CD8-positive, alpha-beta memory T cell (primary cell): ENCODE measurements at regions not wholly inside any gene's neighbourhood (a gene's known extent, or its start where the extent isn't known, plus 50 kb on each side); places are given as distances from the start of the nearest gene placed in this dataset.
"Not testable (repeated sequence)": the region's sequence is repeated elsewhere in the genome, so short reads cannot be mapped to it uniquely, and the experiment has no call there.

Experiments used
- CTCF ChIA-PET: fragments of 350-600 bp; sonication (Branson Sonifier 250); formaldehyde crosslinking; loops from one replicate; lab custom pipeline; 2021; ENCODE audit warnings: antibody characterized with exemption; lab: Charles Lee
- POLR2A ChIA-PET: fragments of 350-600 bp; sonication (Branson Sonifier 250); formaldehyde crosslinking; loops from one replicate; lab custom pipeline; 2021; ENCODE audit warnings: antibody characterized with exemption; lab: Charles Lee
- DNase-seq, 5 donors: peaks; one replicate each; pipeline versions ENCODE4 v3.0.0 to v3.0.0-alpha.2; 2020 to 2022; ENCODE audit warnings: mixed read lengths in 1 of 5
- H3K27ac ChIP-seq: one replicate; pipeline ENCODE4 v1.7.0; 2013; ENCODE audit warnings: low read depth, mild to moderate bottlenecking, low read length, moderate library complexity
- H3K27me3 ChIP-seq: 2 replicates; pipeline ENCODE4 v1.7.0; 2013; ENCODE audit warnings: low read length, mild to moderate bottlenecking; ENCODE audit not compliant: insufficient read depth, poor library complexity, severe bottlenecking
- H3K36me3 ChIP-seq: 2 replicates; pipeline ENCODE4 v1.7.0; 2013; ENCODE audit warnings: mild to moderate bottlenecking, low read length, moderate library complexity; ENCODE audit not compliant: insufficient read depth
- H3K4me1 ChIP-seq: 2 replicates; pipeline ENCODE4 v1.7.0; 2013; ENCODE audit warnings: mild to moderate bottlenecking, low read length, moderate library complexity; ENCODE audit not compliant: insufficient read depth
- H3K4me3 ChIP-seq: 2 replicates; pipeline ENCODE4 v1.7.0; 2013; ENCODE audit warnings: mild to moderate bottlenecking, low read length
- H3K9me3 ChIP-seq: 2 replicates; pipeline ENCODE4 v1.7.0; 2013; ENCODE audit warnings: mild to moderate bottlenecking, low read length
- H3K27ac Mint-ChIP-seq, 8 donors: one replicate each; pipeline ENCODE4 v1.8.0; 2020 to 2021; ENCODE audit warnings: mixed read lengths in 8 of 8, mild to moderate bottlenecking in 6 of 8, inconsistent platforms in 3 of 8, moderate library complexity in 3 of 8
- H3K27me3 Mint-ChIP-seq, 2 donors: one replicate each; pipeline ENCODE4 v1.8.0; 2020 to 2021; ENCODE audit warnings: mixed read lengths in 2 of 2, mild to moderate bottlenecking in 1 of 2, moderate library complexity in 1 of 2
- H3K36me3 Mint-ChIP-seq, 3 donors: one replicate each; pipeline ENCODE4 v1.8.0; 2020 to 2021; ENCODE audit warnings: mixed read lengths in 3 of 3, inconsistent platforms in 1 of 3, mild to moderate bottlenecking in 1 of 3
- H3K4me1 Mint-ChIP-seq, 3 donors: one replicate each; pipeline ENCODE4 v1.8.0; 2020 to 2021; ENCODE audit warnings: mixed read lengths in 3 of 3, inconsistent platforms in 1 of 3, mild to moderate bottlenecking in 1 of 3
- H3K4me3 Mint-ChIP-seq, 7 donors: one replicate each; pipeline ENCODE4 v1.8.0; 2020 to 2021; ENCODE audit warnings: mixed read lengths in 7 of 7, mild to moderate bottlenecking in 6 of 7, moderate library complexity in 4 of 7, inconsistent platforms in 2 of 7
- H3K9me3 Mint-ChIP-seq, 5 donors: one replicate each; pipeline ENCODE4 v1.8.0; 2020 to 2022; ENCODE audit warnings: mixed read lengths in 5 of 5, mild to moderate bottlenecking in 3 of 5, moderate library complexity in 2 of 5, inconsistent platforms in 1 of 5

- H3K36me3 ChIP-seq, H3K27ac Mint-ChIP-seq, POLR2A ChIA-PET, H3K9me3 Mint-ChIP-seq, H3K4me3 ChIP-seq, DNase-seq, H3K9me3 ChIP-seq, H3K27ac ChIP-seq, H3K4me3 Mint-ChIP-seq, H3K27me3 Mint-ChIP-seq, H3K27me3 ChIP-seq, H3K4me1 ChIP-seq: not testable (repeated sequence)
- H3K36me3 Mint-ChIP-seq: peaks cover 9 to 71% (median 24%) of the 10 kb centered on the region in 3 donors
- CTCF ChIA-PET: interaction anchor here (2.1 to 4.0 kb wide), 2 partner anchors 25 to 240 kb away, joined by 4 to 18 read pairs; no protein-coding TSS in a partner anchor
- peaks cover 9 to 13% (median 12%) of the 10 kb centered on the region in 3 donors for H3K4me1 Mint-ChIP-seq
Observed at GRCh38 chr5:1619531-1619930, 95.8 kb upstream of the LPCAT1 start.

- H3K9me3 Mint-ChIP-seq, H3K9me3 ChIP-seq, DNase-seq, H3K27ac Mint-ChIP-seq, H3K4me1 Mint-ChIP-seq, H3K36me3 ChIP-seq, H3K4me3 ChIP-seq, H3K27ac ChIP-seq, POLR2A ChIA-PET, H3K4me1 ChIP-seq, H3K27me3 Mint-ChIP-seq, H3K4me3 Mint-ChIP-seq, H3K27me3 ChIP-seq: not testable (repeated sequence)
- peaks cover 9 to 65% (median 17%) of the 10 kb centered on the region in 3 donors for H3K36me3 Mint-ChIP-seq
- CTCF ChIA-PET: interaction anchor here (0.8 to 1.2 kb wide), 2 partner anchors 26 to 58 kb away, joined by 3 read pairs; no protein-coding TSS in a partner anchor
Observed at GRCh38 chr5:1618296-1618865, 94.6 kb upstream of the LPCAT1 start.

GRCh38 chr5:1617236-1617755 lies 93.5 kb upstream of the LPCAT1 start:
- CTCF ChIA-PET: interaction anchor here (1.2 kb wide), 1 partner anchor 27 kb away, joined by 3 read pairs; no protein-coding TSS in a partner anchor
- H3K4me3 Mint-ChIP-seq, H3K27ac Mint-ChIP-seq, H3K9me3 Mint-ChIP-seq, POLR2A ChIA-PET, H3K27ac ChIP-seq, H3K27me3 Mint-ChIP-seq, H3K4me1 ChIP-seq, H3K4me1 Mint-ChIP-seq, H3K27me3 ChIP-seq, H3K9me3 ChIP-seq, H3K4me3 ChIP-seq, DNase-seq, H3K36me3 ChIP-seq: not testable (repeated sequence)
- H3K36me3 Mint-ChIP-seq: peaks cover 15 to 67% (median 23%) of the 10 kb centered on the region in 3 donors

- POLR2A ChIA-PET: not testable (repeated sequence)
Observed at GRCh38 chr5:1613515-1613914, 89.8 kb upstream of the LPCAT1 start.

DNA sequence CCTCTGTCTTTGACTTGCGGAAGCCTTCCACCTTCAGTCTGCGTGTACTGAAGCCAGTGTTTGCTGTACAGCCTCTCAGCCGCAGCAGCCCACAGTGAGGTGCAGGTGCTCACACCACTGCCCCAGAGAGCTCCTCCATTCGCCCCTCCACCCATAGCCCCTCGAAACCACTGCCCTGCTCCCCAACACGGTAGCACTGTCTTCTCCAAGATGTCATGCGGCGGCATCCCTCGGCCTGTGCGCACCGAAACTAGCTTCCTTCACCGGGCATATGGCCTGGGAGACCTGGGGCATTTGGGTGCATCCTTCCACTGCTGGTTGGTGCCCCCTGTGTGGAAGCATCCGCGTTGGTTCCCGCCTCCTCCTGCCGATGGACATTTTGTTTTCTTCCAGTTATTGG lies 86.8 kb upstream of the LPCAT1 start:
- peaks cover 15 to 26% (median 18%) of the 10 kb centered on the region in 3 donors for H3K4me1 Mint-ChIP-seq
- H3K4me3 Mint-ChIP-seq, H3K27me3 Mint-ChIP-seq, H3K27ac ChIP-seq, H3K4me1 ChIP-seq, POLR2A ChIA-PET, H3K36me3 ChIP-seq, DNase-seq, H3K9me3 ChIP-seq, H3K4me3 ChIP-seq, H3K27ac Mint-ChIP-seq, H3K9me3 Mint-ChIP-seq, CTCF ChIA-PET, H3K27me3 ChIP-seq: not testable (repeated sequence)
- H3K36me3 Mint-ChIP-seq: peaks cover 6 to 24% (median 10%) of the 10 kb centered on the region in 3 donors

More at GRCh38 chr5:1613515-1613914, 89.8 kb upstream of the LPCAT1 start:
- H3K27ac ChIP-seq, H3K4me3 Mint-ChIP-seq, H3K27me3 ChIP-seq, H3K9me3 ChIP-seq, H3K9me3 Mint-ChIP-seq, H3K27me3 Mint-ChIP-seq, H3K4me3 ChIP-seq, CTCF ChIA-PET, H3K36me3 ChIP-seq, DNase-seq, H3K4me1 ChIP-seq, H3K4me1 Mint-ChIP-seq: not testable (repeated sequence)
- Mint-ChIP-seq H3K27ac (peak overlapping the region in 1 of 8 donors; percentile 6), H3K36me3 (peaks cover 6 to 51% (median 19%) of the 10 kb centered on the region in 3 donors)

- H3K36me3 ChIP-seq, POLR2A ChIA-PET, H3K4me1 ChIP-seq, H3K27ac ChIP-seq, DNase-seq, CTCF ChIA-PET, H3K27ac Mint-ChIP-seq, H3K27me3 ChIP-seq, H3K27me3 Mint-ChIP-seq, H3K9me3 ChIP-seq, H3K4me3 ChIP-seq, H3K9me3 Mint-ChIP-seq: not testable (repeated sequence)
- Mint-ChIP-seq H3K4me3 (peak overlapping the region in 3 of 7 donors; percentile 26 to 46 (median 38)), H3K36me3 (peaks cover 6 to 18% (median 10%) of the 10 kb centered on the region in 3 donors), H3K4me1 (peaks cover 15 to 31% (median 18%) of the 10 kb centered on the region in 3 donors)
Observed at GRCh38 chr5:1609111-1609510, 85.4 kb upstream of the LPCAT1 start.

GRCh38 chr5:1608336-1608735 lies 84.6 kb upstream of the LPCAT1 start:
- Mint-ChIP-seq H3K4me3 (peak overlapping the region in 5 of 7 donors; percentile 15 to 61 (median 46)), H3K4me1 (peaks cover 15 to 32% (median 18%) of the 10 kb centered on the region in 3 donors), H3K27ac (peak overlapping the region in 1 of 8 donors; percentile 13), H3K36me3 (peaks cover 6 to 17% (median 10%) of the 10 kb centered on the region in 3 donors)
- DNase-seq: peak in 2 of 5 donors; percentile 27 to 41
- H3K4me1 ChIP-seq, H3K27me3 Mint-ChIP-seq, H3K9me3 ChIP-seq, POLR2A ChIA-PET, H3K9me3 Mint-ChIP-seq, H3K27me3 ChIP-seq, CTCF ChIA-PET, H3K36me3 ChIP-seq, H3K27ac ChIP-seq, H3K4me3 ChIP-seq: not testable (repeated sequence)

GRCh38 chr5:1606951-1607350 lies 83.2 kb upstream of the LPCAT1 start:
- H3K4me1 Mint-ChIP-seq: peaks cover 15 to 32% (median 18%) of the 10 kb centered on the region in 3 donors
- not testable (repeated sequence) for H3K4me1 ChIP-seq, H3K27me3 Mint-ChIP-seq

More at GRCh38 chr5:1606951-1607350, 83.2 kb upstream of the LPCAT1 start:
- H3K27me3 ChIP-seq, CTCF ChIA-PET, H3K27ac Mint-ChIP-seq, DNase-seq, H3K9me3 Mint-ChIP-seq, POLR2A ChIA-PET, H3K4me3 ChIP-seq, H3K9me3 ChIP-seq, H3K27ac ChIP-seq, H3K36me3 ChIP-seq: not testable (repeated sequence)
- H3K4me3 Mint-ChIP-seq: peak overlapping the region in 1 of 7 donors; percentile 23
- peaks cover 0 to 10% (median 4%) of the 10 kb centered on the region in 3 donors for H3K36me3 Mint-ChIP-seq
